ENCODE measurements at regions not wholly inside any gene's neighbourhood (a gene's known extent, or its start where the extent isn't known, plus 50 kb on each side); places are given as distances from the start of the nearest gene placed in this dataset.

DNA sequence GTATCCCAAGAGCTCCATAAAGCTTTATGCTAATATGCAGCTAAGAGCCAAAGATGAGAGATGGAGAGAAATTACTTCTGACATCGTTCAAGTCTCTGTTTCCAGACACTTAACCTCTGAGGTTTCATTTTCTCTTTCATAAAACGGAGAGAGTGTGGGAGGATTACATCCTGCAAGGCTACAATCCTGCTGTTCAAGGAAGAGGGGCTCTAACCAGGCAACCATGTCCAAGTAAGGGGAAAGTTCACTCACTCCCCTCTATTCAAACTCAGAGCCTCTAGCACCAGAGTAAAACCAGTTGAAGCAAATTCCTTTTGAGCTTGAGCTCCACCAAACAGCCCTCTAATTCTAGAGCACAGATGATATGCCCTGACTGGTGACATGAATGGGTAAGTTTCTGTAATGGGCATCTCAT is 397.4 kb downstream of the NPIPA8 start:
- TF ChIP-seq CTCF (IDR thresholded peaks at IDR 0.05), result no peak
- no peak for TF ChIP-seq POLR2AphosphoS5 (IDR thresholded peaks at IDR 0.05)
- TF ChIP-seq POLR2A (IDR thresholded peaks at IDR 0.05; ENCODE audit: low read depth), result no peak
